Endothelial cell of umbilical vein (primary cell): ENCODE measurements at regions not wholly inside any gene's neighbourhood (a gene's known extent, or its start where the extent isn't known, plus 50 kb on each side); places are given as distances from the start of the nearest gene placed in this dataset.

Experiments
- BruUV-seq: library from RNA; stranded (reverse); fragments of 400-500 nt; replicated peaks from 2 replicates; lab custom pipeline; 2021; lab: Mats Ljungman, UMichigan
- CTCF ChIA-PET: fragments of 300-600, 350-600 bp; sonication (Branson Sonifier 250); formaldehyde crosslinking; loops from one replicate; lab custom pipeline; 2021; ENCODE audit warnings: antibody characterized with exemption, inconsistent platforms; lab: Charles Lee
- POLR2A ChIA-PET: fragments of 300-600, 350-600 bp; sonication (Branson Sonifier 250); formaldehyde crosslinking; loops from one replicate; lab custom pipeline; 2021; ENCODE audit warnings: antibody characterized with exemption, inconsistent platforms; lab: Charles Lee
- DNase-seq: peaks from one replicate; pipeline ENCODE4 v3.0.0-alpha.2; 2011; ENCODE audit warnings: low read depth, low spot score
- FAIRE-seq: peaks from 2 replicates; lab custom pipeline; 2011; peaks lifted over from hg19 to GRCh38; lab: Jason Lieb, UNC
- H2AFZ ChIP-seq: 2 replicates; pipeline ENCODE4 v1.6.0; 2012; ENCODE audit warnings: low read depth, low read length, control low read depth, inconsistent platforms
- H3K27ac ChIP-seq: 2 replicates; pipeline ENCODE4 v1.5.1; 2011; ENCODE audit warnings: low read depth, mild to moderate bottlenecking, control low read depth, low read length, moderate library complexity; ENCODE audit not compliant: insufficient read depth
- H3K27me3 ChIP-seq, 2 experiments: 2 replicates each; pipeline versions ENCODE4 v1.6.0 to v1.6.1; 2011; ENCODE audit warnings: low read length in 2 of 2, mixed read lengths in 1 of 2; ENCODE audit not compliant: control insufficient read depth in 2 of 2, insufficient read depth in 2 of 2
- H3K36me3 ChIP-seq, 2 experiments: 2 replicates in 1 of 2; 3 replicates in 1 of 2; pipeline ENCODE4 v1.5.1; 2011; ENCODE audit warnings: low read length in 2 of 2, mild to moderate bottlenecking in 1 of 2, moderate library complexity in 1 of 2; ENCODE audit not compliant: control insufficient read depth in 2 of 2, insufficient read depth in 2 of 2; ENCODE audit errors: extremely low read depth in 1 of 2
- H3K4me1 ChIP-seq: 3 replicates; pipeline ENCODE4 v1.5.1; 2011; ENCODE audit warnings: mild to moderate bottlenecking, low read length; ENCODE audit not compliant: control insufficient read depth, insufficient read depth; ENCODE audit errors: extremely low read depth
- H3K4me2 ChIP-seq: 2 replicates; pipeline ENCODE4 v1.6.1; 2011; ENCODE audit warnings: low read length, control low read depth, mixed read lengths; ENCODE audit not compliant: insufficient read depth
- H3K4me3 ChIP-seq, 3 experiments: fragments of 200-600 bp in 1 of 3; sonication (generic), shearing (Covaris generic) in 1 of 3; replicated peaks in 1 of 3; 2 replicates each; pipeline ENCODE4 v1.5.1; 2011 to 2016; ENCODE audit warnings: control low read depth in 3 of 3, low read length in 3 of 3, mild to moderate bottlenecking in 2 of 3, inconsistent platforms in 1 of 3, low read depth in 1 of 3, moderate library complexity in 1 of 3; ENCODE audit not compliant: insufficient read depth in 1 of 3
- H3K79me2 ChIP-seq: 2 replicates; pipeline ENCODE4 v1.6.0; 2012; ENCODE audit warnings: low read length, inconsistent platforms; ENCODE audit not compliant: control insufficient read depth, insufficient read depth
- H3K9ac ChIP-seq: replicated peaks from 2 replicates; pipeline ENCODE3; 2011; ENCODE audit warnings: low read length, control low read depth; ENCODE audit not compliant: insufficient read depth; ENCODE audit errors: extremely low read depth
- H3K9me1 ChIP-seq: replicated peaks from 3 replicates; pipeline ENCODE4 v1.6.0; 2011; ENCODE audit warnings: mild to moderate bottlenecking, low read length; ENCODE audit not compliant: control insufficient read depth, insufficient read depth; ENCODE audit errors: extremely low read depth
- H3K9me3 ChIP-seq: replicated peaks from 2 replicates; pipeline ENCODE4 v1.5.1; 2012; ENCODE audit warnings: low read length, inconsistent platforms; ENCODE audit not compliant: control insufficient read depth, insufficient read depth
- H4K20me1 ChIP-seq: replicated peaks from 2 replicates; pipeline ENCODE3; 2011; ENCODE audit warnings: mild to moderate bottlenecking, low read length; ENCODE audit not compliant: control insufficient read depth, insufficient read depth; ENCODE audit errors: extremely low read depth
- EZH2 ChIP-seq: IDR thresholded peaks from 2 replicates; pipeline ENCODE4 v1.6.1; 2012; ENCODE audit warnings: borderline replicate concordance, low read depth, mild to moderate bottlenecking, moderate library complexity, low read length, inconsistent platforms; ENCODE audit not compliant: severe bottlenecking
- FOS ChIP-seq: IDR thresholded peaks from 2 replicates; pipeline ENCODE4 v1.6.1; 2011; ENCODE audit warnings: mild to moderate bottlenecking, low read length, moderate library complexity, borderline replicate concordance; ENCODE audit not compliant: insufficient read depth
- GATA2 ChIP-seq: IDR thresholded peaks from 2 replicates; pipeline ENCODE4 v1.7.0; 2011; ENCODE audit warnings: low read depth, mild to moderate bottlenecking, moderate library complexity, mixed read lengths, low read length; ENCODE audit not compliant: insufficient read length, insufficient read depth
- JUN ChIP-seq: IDR thresholded peaks from 2 replicates; pipeline ENCODE4 v1.6.1; 2011; ENCODE audit warnings: borderline replicate concordance, low read depth; ENCODE audit not compliant: insufficient read length, insufficient read depth
- MAX ChIP-seq: IDR thresholded peaks from 2 replicates; pipeline ENCODE4 v1.6.1; 2011; ENCODE audit not compliant: insufficient read depth, insufficient read length
- MYC ChIP-seq: IDR thresholded peaks from one replicate; pipeline ENCODE4 v1.6.1; 2011; ENCODE audit warnings: mild to moderate bottlenecking, low read depth, low read length
- POLR2A ChIP-seq: IDR thresholded peaks from 2 replicates; pipeline ENCODE4 v1.6.1; 2012; ENCODE audit warnings: low read depth, mild to moderate bottlenecking, control low read depth, low read length
- POLR2AphosphoS5 ChIP-seq: IDR thresholded peaks from 2 replicates; pipeline ENCODE4 v1.6.1; 2012; ENCODE audit warnings: low read depth, mild to moderate bottlenecking, control low read depth, low read length, moderate library complexity; ENCODE audit not compliant: insufficient read depth
- dilution Hi-C: fragments of 300-500 bp; cut with MboI; formaldehyde crosslinking; loops from one replicate; pipeline ENCODE4 v1.15.0; 2019; ENCODE audit warnings: low sequenced_read_pairs; ENCODE audit not compliant: extremely low pct_ligation_motif_present
- intact Hi-C: fragments of 100-400 bp; cut with micrococcal nuclease; formaldehyde crosslinking; loops from one replicate; pipeline ENCODE4 v1.10.0; 2022
- TF ChIP-seq, protein P1 (sequence below), 2 donors: IDR thresholded peaks; 1 replicate in 1 of 2; 2 replicates in 1 of 2; pipeline ENCODE4 v1.5.1; 2011; ENCODE audit warnings: low read length in 2 of 2, mild to moderate bottlenecking in 2 of 2, moderate library complexity in 2 of 2, control low read depth in 1 of 2, inconsistent platforms in 1 of 2, low read depth in 1 of 2; ENCODE audit not compliant: insufficient read depth in 1 of 2; ENCODE audit errors: extremely low read depth in 1 of 2

DNA sequence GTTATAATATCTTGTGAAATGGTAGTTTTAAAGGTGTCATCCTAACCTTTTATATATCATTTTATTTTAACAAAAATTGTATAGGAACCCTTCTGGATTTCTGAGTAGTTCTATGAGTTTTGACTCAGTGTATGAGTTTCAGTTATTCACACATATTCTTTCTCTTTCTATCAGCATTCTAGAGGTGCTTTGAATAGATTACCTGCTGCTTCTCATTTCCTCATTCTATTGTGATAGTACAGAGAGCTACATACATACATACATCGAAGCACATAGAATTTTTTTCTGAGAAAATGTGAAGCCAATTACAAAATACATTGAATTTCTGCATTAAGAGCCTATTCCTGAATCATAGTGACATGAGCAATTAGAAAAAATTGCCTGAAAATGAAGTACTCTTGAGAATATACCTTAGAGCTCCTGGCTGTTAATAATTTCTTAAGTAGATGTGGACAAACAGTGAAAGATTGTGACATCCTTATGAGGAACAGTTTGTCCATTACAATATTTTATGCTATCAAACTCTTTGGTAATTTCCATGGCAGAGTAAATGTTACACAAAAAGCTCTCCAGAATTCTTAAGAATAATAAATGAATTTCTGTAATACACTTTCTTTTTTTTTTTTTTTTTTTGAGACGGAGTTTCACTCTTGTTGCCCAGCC lies 556.6 kb downstream of the TRHDE start:
- H3K4me1 ChIP-seq: no peaks in the 10 kb centered on the region
- CTCF ChIA-PET: no interaction called here
- H3K27me3 ChIP-seq: no peaks in the 10 kb centered on the region
- intact Hi-C loops: no loop called here
- no peak overlapping the region for H3K4me3 ChIP-seq
- BruUV-seq: no TSS peak
- H3K9me3 ChIP-seq: peaks cover 1% of the 10 kb centered on the region
- H4K20me1 ChIP-seq: no peaks in the 10 kb centered on the region
- no peak overlapping the region for H3K9ac ChIP-seq
- H3K79me2 ChIP-seq: no peaks in the 10 kb centered on the region
- no peak for DNase-seq
- no peak for FAIRE-seq
- no peaks in the 10 kb centered on the region for H3K9me1 ChIP-seq
- H3K27ac ChIP-seq: no peak overlapping the region
- H3K4me2 ChIP-seq: no peak overlapping the region
- dilution Hi-C loops: no loop called here
- TF ChIP-seq MYC: no peak
- no peak for TF ChIP-seq POLR2A
- no peak for TF ChIP-seq MAX
- no peak for TF ChIP-seq FOS
- TF ChIP-seq POLR2AphosphoS5: no peak
- TF ChIP-seq EZH2: no peak
- TF ChIP-seq, protein P1, sequence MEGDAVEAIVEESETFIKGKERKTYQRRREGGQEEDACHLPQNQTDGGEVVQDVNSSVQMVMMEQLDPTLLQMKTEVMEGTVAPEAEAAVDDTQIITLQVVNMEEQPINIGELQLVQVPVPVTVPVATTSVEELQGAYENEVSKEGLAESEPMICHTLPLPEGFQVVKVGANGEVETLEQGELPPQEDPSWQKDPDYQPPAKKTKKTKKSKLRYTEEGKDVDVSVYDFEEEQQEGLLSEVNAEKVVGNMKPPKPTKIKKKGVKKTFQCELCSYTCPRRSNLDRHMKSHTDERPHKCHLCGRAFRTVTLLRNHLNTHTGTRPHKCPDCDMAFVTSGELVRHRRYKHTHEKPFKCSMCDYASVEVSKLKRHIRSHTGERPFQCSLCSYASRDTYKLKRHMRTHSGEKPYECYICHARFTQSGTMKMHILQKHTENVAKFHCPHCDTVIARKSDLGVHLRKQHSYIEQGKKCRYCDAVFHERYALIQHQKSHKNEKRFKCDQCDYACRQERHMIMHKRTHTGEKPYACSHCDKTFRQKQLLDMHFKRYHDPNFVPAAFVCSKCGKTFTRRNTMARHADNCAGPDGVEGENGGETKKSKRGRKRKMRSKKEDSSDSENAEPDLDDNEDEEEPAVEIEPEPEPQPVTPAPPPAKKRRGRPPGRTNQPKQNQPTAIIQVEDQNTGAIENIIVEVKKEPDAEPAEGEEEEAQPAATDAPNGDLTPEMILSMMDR (IDR thresholded peaks at IDR 0.05; ENCODE audit: extremely low read depth in 1 of 2, insufficient read depth in 1 of 2, low read depth in 1 of 2, low read length in 2 of 2): no peak
- no peak for TF ChIP-seq GATA2
- TF ChIP-seq JUN: no peak
- no peaks in the 10 kb centered on the region for H3K36me3 ChIP-seq
- POLR2A ChIA-PET: no interaction called here
- H2AFZ ChIP-seq: no peak overlapping the region
